Fibroblast of lung (primary cell): ENCODE measurements at regions not wholly inside any gene's neighbourhood (a gene's known extent, or its start where the extent isn't known, plus 50 kb on each side); places are given as distances from the start of the nearest gene placed in this dataset.

Source experiments
- EZH2 ChIP-seq: IDR thresholded peaks from 2 replicates; pipeline ENCODE4 v1.5.1; 2012; ENCODE audit warnings: low read length, control low read depth, mild to moderate bottlenecking; ENCODE audit errors: missing control alignments
- TF ChIP-seq, protein P1 (sequence below), 2 donors: IDR thresholded peaks in 1 of 2; conservative IDR thresholded peaks in 1 of 2; 1 replicate in 1 of 2; 2 replicates in 1 of 2; pipeline ENCODE4 v1.5.1; 2011 to 2012; ENCODE audit warnings: low read length in 2 of 2, control low read depth in 1 of 2, inconsistent platforms in 1 of 2, low read depth in 1 of 2, mild to moderate bottlenecking in 1 of 2

DNA sequence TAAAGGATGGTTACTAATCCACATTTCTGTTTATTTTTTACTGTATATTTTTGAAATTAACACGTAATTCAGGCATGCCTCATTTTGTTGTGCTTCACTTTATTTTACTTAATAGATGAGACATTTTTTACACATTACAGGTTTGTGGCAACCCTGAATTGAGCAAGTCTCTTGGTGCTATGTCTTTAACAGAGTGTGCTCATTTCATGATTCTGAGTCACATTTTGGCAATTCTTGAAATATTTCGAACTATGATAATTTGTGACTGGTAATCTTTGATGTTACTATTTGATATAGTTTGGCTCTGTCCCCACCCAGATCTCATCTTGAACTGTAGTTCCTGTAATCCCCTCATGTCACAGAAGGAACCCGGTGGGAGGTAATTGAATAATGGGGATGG lies 1120.5 kb upstream of the FLRT2 start:
- TF ChIP-seq, protein P1, sequence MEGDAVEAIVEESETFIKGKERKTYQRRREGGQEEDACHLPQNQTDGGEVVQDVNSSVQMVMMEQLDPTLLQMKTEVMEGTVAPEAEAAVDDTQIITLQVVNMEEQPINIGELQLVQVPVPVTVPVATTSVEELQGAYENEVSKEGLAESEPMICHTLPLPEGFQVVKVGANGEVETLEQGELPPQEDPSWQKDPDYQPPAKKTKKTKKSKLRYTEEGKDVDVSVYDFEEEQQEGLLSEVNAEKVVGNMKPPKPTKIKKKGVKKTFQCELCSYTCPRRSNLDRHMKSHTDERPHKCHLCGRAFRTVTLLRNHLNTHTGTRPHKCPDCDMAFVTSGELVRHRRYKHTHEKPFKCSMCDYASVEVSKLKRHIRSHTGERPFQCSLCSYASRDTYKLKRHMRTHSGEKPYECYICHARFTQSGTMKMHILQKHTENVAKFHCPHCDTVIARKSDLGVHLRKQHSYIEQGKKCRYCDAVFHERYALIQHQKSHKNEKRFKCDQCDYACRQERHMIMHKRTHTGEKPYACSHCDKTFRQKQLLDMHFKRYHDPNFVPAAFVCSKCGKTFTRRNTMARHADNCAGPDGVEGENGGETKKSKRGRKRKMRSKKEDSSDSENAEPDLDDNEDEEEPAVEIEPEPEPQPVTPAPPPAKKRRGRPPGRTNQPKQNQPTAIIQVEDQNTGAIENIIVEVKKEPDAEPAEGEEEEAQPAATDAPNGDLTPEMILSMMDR (conservative IDR thresholded peaks at IDR 0.05 in 1 of 2, IDR thresholded peaks at IDR 0.05 in 1 of 2; ENCODE audit: low read depth in 1 of 2, low read length in 2 of 2): no peak
- TF ChIP-seq EZH2: no peak
